IMR-90 (cell line): ENCODE measurements at regions not wholly inside any gene's neighbourhood (a gene's known extent, or its start where the extent isn't known, plus 50 kb on each side); places are given as distances from the start of the nearest gene placed in this dataset.

ENCODE experiments used
- BHLHE40 ChIP-seq: fragments of 150-350 bp; IDR thresholded peaks from 2 replicates; pipeline ENCODE4 v1.6.1; 2016; ENCODE audit warnings: mild to moderate bottlenecking, low read depth, low read length
- CEBPB ChIP-seq: IDR thresholded peaks from 2 replicates; pipeline ENCODE4 v1.6.1; 2012; ENCODE audit warnings: low read depth, low read length, improper control_type of control experiment
- CHD1 ChIP-seq: IDR thresholded peaks from 2 replicates; pipeline ENCODE4 v1.6.1; 2012; ENCODE audit warnings: low read depth, low read length, improper control_type of control experiment
- FOS ChIP-seq: fragments of 150-350 bp; IDR thresholded peaks from 2 replicates; pipeline ENCODE4 v1.6.1; 2016; ENCODE audit warnings: low read depth, low read length
- MAFK ChIP-seq: IDR thresholded peaks from 2 replicates; pipeline ENCODE4 v1.6.1; 2012; ENCODE audit warnings: low read depth, low read length, improper control_type of control experiment
- MAZ ChIP-seq: IDR thresholded peaks from 2 replicates; pipeline ENCODE4 v1.6.1; 2012; ENCODE audit warnings: low read depth, mild to moderate bottlenecking, low read length, improper control_type of control experiment, moderate library complexity, borderline replicate concordance
- MXI1 ChIP-seq: IDR thresholded peaks from 2 replicates; pipeline ENCODE4 v1.6.1; 2012; ENCODE audit warnings: low read depth, mild to moderate bottlenecking, low read length, moderate library complexity, borderline replicate concordance
- POLR2A ChIP-seq: IDR thresholded peaks from 2 replicates; pipeline ENCODE4 v1.6.1; 2012; ENCODE audit warnings: mild to moderate bottlenecking, low read depth, low read length
- RAD21 ChIP-seq: IDR thresholded peaks from 2 replicates; pipeline ENCODE4 v1.6.1; 2012; ENCODE audit warnings: low read length, improper control_type of control experiment
- RFX5 ChIP-seq: IDR thresholded peaks from 2 replicates; pipeline ENCODE4 v1.8.0; 2012; ENCODE audit warnings: low read depth, mild to moderate bottlenecking, low read length, moderate library complexity
- SMC3 ChIP-seq: fragments of 150-350 bp; IDR thresholded peaks from 2 replicates; pipeline ENCODE4 v1.6.1; 2016; ENCODE audit warnings: low read depth, mild to moderate bottlenecking, antibody characterized with exemption, low read length, moderate library complexity
- TF ChIP-seq, protein P1 (sequence below): conservative IDR thresholded peaks from 2 replicates; pipeline ENCODE4 v1.5.1; 2012; ENCODE audit warnings: mild to moderate bottlenecking, low read depth, low read length, improper control_type of control experiment

DNA sequence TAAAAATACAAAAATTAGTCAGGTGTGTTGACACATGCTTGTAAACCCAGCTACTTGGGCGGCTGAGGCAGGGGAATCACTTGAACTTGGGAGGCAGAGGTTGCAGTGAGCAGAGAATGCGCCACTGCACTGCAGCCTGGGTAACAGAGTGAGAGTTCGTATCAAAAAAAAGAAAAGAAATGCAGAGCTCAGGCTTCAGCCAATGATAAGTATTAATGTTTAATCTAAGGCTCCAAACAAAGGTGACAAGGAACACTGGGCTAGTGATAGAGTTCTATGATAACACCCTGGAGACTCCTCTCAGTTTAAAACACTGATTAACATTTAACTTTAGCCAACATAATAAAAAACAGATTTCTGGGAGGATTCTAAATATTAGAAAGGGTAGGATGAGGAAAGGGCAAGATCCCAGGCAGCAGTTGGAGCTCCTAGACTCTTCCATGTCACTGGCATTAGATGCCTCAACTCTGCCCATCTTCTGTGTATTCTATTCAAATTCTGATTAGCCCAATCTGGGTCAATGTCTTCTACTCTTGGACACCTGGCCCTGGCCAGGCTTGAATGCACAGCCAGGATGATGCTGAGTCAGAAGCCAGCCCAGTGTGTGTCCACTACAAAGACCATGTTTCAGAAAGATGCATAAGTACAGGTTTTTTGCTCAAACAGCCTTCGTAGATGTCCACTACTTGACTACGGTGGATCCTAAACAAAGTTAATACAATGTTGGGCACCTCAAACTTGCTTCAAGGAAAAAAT lies 91.0 kb upstream of the FAM169A start:
- TF ChIP-seq, protein P1, sequence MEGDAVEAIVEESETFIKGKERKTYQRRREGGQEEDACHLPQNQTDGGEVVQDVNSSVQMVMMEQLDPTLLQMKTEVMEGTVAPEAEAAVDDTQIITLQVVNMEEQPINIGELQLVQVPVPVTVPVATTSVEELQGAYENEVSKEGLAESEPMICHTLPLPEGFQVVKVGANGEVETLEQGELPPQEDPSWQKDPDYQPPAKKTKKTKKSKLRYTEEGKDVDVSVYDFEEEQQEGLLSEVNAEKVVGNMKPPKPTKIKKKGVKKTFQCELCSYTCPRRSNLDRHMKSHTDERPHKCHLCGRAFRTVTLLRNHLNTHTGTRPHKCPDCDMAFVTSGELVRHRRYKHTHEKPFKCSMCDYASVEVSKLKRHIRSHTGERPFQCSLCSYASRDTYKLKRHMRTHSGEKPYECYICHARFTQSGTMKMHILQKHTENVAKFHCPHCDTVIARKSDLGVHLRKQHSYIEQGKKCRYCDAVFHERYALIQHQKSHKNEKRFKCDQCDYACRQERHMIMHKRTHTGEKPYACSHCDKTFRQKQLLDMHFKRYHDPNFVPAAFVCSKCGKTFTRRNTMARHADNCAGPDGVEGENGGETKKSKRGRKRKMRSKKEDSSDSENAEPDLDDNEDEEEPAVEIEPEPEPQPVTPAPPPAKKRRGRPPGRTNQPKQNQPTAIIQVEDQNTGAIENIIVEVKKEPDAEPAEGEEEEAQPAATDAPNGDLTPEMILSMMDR: no peak
- TF ChIP-seq POLR2A (no peak), FOS (no peak), CHD1 (no peak), MAZ (no peak), BHLHE40 (no peak), RAD21 (no peak), SMC3 (no peak), CEBPB (no peak), MAFK (no peak), RFX5 (no peak), MXI1 (no peak)
